Right ventricle myocardium inferior (tissue), 1 donor: ENCODE measurements at regions not wholly inside any gene's neighbourhood (a gene's known extent, or its start where the extent isn't known, plus 50 kb on each side); places are given as distances from the start of the nearest gene placed in this dataset.

Experiments used
- ATAC-seq: fragments of 200-7000 bp; cut with Tn5 transposase; one replicate; pipeline ENCODE4 v1.9.1; 2020; ENCODE audit warnings: mild to moderate bottlenecking, moderate library complexity
- DNase-seq: peaks from one replicate; pipeline ENCODE4 v3.0.0; 2021; ENCODE audit errors: missing footprints
- intact Hi-C: fragments of 100-400 bp; cut with DNase I; formaldehyde crosslinking; loops from one replicate; pipeline ENCODE4 v1.11.0; 2022
- donor health status: DM: no; HTN: yes; CAD: no; lungs with severe emphysema.

DNA sequence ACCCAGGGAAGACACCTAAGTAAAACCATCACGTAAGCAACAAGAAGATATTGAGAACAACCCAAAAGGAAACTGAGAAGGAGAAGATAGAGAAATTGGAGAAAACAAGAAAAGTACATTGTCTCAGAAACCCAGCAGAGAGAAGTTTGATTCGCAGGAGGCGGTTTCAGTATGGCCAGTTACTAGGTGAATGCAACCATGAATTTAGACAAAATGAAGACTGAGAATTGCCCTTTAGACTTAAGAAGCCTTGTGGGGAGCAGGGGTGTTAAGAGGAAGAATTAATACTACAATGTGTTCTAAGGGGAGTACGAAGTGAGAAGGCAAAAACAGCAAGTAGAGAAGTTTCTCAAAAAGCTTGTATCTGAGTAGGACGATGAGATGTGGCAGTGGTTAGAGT is 229.3 kb upstream of the NEIL3 start:
- no peak for DNase-seq
- intact Hi-C loops: no loop called here
- no peak for ATAC-seq

DNA sequence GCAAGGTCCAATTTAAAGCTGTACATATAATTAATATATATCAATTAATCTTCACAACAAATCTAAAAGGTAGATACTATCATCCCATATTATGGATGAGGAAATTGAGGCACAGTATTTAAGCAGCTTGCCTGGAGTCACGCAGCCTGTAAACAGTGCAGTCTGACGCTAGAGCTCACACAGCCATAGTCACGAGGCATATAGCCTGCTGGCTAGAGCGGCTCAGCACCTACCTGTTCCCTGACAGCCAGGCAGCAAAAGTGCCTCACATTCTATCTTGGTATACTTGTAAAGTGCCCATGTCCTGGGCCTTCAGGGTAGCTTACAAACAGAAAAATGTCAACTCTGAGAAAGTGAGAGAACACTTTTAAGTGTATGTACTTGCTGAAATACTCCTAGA is 222.6 kb upstream of the NEIL3 start:
- intact Hi-C loops: no loop called here
- DNase-seq: no peak
- no peak for ATAC-seq

DNA sequence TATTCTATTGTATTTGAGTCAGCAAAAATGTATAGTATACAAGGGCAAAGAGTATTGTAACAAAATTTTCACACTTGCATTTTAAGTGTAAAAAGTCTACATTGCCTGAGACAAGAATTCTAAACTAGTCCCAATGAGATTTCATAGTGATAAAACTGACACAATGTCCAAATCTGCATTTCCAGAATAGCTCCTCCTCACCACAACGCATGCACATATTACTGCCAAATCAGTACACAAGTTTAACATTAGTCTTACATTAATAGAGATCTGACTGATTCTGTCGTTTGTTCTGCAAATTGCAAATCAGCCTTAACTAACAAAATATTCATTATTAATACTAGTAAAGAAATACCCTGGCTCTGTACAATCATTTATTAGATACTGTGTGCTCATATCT is 222.2 kb upstream of the NEIL3 start:
- DNase-seq: no peak
- intact Hi-C loops: no loop called here
- no peak for ATAC-seq

DNA sequence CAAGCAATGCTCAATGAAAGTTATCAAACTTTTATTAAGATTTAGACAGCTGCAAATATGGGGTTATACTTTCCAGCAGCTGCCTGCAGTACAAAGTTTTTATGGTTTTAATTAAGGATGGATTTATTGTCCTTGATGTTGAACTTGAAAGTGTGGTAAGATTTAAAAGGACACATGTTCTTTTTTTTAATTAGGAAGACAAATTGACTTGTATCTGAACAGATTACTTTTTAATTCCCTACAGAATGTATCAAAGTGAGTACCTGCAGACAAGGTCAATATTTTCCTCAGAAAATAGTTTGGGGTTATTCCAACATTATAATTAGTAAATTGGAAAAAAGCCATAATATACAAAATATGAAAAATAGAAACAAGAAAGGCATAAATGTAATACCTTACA is 218.2 kb upstream of the NEIL3 start:
- DNase-seq: no peak
- ATAC-seq: no peak
- intact Hi-C loops: no loop called here

DNA sequence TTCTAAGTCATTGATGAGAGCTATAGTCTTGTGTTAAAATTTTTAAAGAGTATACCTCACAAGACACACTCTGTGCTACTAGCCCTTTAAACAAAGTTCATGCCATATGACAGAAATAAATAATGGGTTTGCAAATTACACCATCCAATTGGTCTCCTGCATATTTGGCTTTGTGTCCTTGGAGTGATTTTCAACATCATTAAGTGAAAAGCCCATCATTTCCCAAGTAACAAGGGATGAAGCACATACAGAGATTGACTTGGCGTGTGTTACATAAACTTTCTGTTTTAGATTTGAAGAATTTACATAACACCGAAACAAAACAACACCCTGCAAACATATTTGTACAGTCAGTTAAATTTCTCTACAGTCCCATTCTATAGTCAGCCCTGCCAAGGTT is 216.9 kb upstream of the NEIL3 start:
- ATAC-seq (no peak), DNase-seq (no peak)
- intact Hi-C loops: no loop called here

DNA sequence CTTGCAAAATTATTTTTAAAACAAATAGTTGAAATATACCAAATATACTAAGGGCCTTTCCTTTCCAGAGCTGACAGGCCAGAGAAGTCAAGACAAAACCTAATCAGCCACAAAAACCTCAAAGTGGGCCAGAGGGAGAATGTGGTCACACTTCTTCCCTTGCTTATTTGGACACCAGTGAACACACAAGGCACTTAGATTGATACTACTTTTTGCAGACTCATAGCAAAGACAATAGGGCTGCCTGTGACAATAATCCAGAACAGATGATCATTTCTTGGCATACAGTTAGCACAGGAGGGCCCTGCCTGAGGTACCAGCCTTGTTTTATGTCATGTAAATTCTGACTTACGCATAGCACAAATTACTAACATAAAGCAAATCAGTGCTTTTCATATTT is 215.7 kb upstream of the NEIL3 start:
- ATAC-seq: no peak
- intact Hi-C loops: no loop called here
- no peak for DNase-seq

DNA sequence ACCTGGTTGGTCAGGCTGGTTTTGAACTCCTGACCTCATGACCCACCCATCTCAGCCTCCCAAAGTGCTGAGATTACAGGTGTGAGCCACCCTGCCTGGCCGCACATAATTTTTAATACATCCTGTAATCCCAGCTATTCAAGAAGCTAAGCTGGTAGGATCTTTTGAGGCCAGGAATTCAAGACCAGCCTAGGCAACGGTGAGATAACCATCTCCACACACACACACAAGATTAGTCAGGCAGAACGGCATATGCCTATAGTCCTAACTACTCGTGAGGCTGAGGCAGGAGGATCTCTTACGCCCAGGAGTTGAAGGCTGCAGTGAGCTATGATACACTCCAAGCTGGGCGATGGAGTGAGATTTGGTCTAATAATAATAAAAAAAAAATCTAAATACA is 212.4 kb upstream of the NEIL3 start:
- ATAC-seq (no peak), DNase-seq (no peak)
- intact Hi-C loops: no loop called here

DNA sequence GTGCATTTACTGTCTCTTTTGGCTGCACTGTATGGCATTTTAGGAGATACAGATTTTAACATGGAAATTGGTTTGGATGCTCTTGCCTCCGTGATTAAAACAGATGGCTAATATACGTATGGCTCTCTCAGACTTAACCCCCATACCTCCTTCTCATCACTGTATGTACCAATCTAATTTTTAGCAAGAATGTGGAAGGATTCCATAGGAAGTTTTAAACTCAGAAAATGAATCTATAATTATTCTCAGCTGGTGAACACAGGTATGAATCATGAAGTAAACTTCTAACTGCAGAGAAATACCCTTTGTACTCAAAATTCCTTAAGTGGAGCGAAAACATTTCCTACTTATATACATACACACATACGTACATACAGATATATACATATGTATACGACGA is 210.5 kb upstream of the NEIL3 start:
- ATAC-seq (no peak), DNase-seq (no peak)
- intact Hi-C loops: no loop called here

DNA sequence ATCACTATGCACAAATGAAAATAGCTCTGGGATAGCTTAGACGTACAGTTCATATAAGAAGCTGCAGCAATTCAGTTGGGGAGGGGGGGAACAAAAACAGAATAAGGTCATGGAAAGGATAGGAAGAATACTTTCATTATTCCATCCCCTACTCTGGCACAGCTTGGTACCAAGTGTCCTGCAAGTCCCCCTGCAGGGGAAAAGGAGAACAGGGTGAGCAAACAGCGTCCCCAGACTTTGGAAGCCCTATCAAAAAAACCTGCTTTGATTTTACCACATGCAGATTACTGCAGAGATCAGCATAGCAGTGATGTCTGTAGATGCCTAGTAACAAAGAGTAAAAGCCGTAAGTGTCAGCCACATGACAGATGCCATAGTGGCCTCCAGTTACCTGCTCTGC is 209.4 kb upstream of the NEIL3 start:
- intact Hi-C loops: no loop called here
- ATAC-seq: no peak

DNA sequence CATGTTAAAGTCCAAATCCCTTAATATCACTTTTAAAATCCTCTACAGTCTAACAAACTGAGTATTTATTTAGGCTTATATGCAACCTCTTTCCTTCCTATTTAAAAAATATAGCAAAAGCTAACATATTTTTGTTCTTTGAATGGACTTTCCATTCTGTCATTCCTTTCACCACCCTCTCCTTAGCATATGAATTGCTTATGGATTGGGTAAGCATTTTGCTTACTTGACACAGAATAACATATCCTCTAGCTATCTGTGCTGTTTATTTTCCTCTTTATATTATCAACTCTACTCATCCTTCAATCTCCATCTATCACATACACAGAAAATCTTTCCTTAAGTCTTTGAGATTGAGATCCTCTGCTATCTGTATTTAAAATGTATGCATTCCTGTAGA is 206.1 kb upstream of the NEIL3 start:
- intact Hi-C loops: no loop called here
- ATAC-seq (no peak), DNase-seq (no peak)

More for the DNA sequence above, 209.4 kb upstream of the NEIL3 start:
- DNase-seq: no peak

DNA sequence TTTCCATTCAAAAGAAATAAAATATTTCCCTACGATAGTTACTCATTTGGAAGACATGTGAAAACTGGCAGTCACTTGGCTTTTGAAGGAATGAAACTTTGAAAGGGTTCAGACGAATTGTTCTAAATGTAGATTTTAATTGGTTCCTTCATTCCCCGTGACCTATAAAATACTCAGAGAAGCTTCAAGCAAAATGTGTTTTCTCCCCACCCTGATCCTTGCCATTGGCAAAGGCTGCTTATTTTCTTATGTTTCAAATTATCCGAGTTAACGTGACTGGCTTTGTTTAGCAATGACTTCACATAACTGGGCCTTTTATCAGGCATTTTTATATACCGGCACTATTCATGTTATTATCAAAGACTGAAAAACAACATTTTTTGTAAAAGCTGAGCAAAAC is 204.1 kb upstream of the NEIL3 start:
- no peak for DNase-seq
- intact Hi-C loops: no loop called here
- ATAC-seq: no peak

DNA sequence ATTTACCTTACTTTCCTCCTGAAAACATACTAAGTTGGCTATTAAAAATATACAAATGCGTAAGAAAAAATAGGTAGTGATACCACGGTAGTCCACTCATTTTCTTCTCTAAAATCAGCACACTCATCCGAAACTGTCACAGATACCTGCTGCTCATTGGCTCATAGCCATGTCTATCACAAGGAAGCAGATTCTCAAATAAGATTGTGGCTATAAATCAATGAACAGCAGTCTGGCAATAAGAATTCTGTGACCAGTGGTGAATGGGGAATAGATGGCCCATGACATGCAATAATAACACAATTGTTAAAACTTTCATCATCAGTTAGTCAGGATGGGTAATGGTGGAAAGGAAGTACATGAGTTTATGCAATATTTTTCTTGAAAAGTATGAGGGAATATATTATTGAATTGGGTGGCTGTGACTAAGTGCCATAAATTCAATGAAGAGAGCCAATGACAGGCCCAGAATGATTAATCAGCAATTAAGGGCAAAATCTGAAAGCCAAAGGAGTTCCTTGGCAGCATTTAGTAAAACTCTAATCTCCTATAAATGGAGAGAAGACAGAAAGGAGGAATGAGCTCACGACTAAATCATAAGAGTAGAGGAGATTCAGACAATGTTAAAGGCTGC is 202.3 kb upstream of the NEIL3 start:
- intact Hi-C loops: no loop called here
- DNase-seq (no peak), ATAC-seq (no peak)

DNA sequence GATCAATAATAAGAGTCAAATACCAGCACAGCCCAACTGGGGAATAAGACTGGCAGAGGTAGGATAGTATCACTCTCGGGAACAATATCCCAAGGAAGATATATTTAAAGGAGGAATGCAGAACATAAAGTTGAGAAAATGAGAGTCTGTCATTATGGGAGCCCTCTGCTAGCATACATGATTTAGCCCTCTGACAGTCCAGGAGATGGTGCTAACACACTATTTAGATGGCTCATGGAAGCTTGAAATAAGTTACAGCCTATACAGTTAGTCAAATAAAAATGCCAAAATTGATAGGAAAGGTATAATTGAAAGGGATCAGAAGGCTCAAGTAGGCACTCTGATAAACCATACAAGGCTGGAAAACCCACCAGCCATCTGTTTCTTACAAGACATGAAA is 201.0 kb upstream of the NEIL3 start:
- ATAC-seq (no peak), DNase-seq (no peak)
- intact Hi-C loops: no loop called here

DNA sequence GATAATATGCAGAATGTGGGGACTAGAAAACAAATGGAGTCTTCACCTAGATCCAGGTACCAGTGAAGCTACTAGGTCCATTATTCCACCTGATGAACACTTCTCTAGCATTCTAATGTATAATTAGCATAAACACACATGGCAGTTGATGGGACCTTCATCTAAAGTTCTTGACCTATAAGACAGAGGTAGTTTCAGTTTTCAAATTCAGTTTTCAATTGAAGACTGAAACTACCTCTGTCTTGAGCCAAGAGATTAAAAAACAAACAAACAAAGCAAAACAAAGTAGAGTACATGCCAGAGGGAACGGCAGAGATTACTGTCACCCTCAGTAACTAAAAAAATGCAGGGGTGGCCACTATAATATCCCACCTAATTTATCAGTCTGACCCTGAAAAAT is 199.9 kb upstream of the NEIL3 start:
- intact Hi-C loops: no loop called here
- no peak for DNase-seq

DNA sequence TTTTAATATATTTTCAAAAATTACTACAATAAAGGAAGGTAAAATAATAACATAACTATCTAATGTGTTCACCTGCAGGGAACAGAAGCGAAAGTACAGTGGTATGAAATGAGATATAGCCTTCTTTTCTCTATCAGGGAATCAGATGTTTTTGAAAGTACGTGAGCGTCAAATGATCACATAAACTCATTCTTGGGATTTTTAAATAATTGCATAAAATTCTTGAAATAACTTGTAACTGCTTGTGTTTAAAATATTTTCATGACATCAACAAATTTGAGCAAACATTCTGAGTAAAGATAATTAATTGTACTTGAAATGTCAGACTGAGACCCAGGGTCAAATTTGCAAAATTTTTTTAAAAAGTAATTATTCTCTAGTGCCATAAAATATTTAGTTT is 193.5 kb upstream of the NEIL3 start:
- DNase-seq: no peak
- ATAC-seq: no peak
- intact Hi-C loops: no loop called here

More for the DNA sequence above, 199.9 kb upstream of the NEIL3 start:
- ATAC-seq: no peak

DNA sequence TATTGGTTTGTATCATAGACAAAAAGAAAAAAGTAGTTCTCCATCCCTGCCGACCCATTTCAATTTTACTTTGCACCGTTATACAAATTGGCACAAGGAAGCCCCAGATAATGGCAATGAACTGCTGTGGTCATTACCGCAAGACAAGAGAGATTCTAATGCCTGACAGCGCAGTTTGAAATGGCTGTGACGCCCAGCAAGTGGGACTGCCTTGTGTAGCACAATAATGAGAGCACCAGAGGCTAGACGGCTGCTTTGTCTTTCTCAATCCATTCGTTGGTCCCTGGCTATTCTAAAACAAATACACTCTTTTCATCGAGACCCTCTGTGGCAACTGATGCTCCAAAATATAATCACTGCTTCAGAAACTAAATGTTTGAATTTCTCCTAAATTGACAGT is 192.4 kb upstream of the NEIL3 start:
- DNase-seq: no peak
- no peak for ATAC-seq
- intact Hi-C loops: no loop called here

DNA sequence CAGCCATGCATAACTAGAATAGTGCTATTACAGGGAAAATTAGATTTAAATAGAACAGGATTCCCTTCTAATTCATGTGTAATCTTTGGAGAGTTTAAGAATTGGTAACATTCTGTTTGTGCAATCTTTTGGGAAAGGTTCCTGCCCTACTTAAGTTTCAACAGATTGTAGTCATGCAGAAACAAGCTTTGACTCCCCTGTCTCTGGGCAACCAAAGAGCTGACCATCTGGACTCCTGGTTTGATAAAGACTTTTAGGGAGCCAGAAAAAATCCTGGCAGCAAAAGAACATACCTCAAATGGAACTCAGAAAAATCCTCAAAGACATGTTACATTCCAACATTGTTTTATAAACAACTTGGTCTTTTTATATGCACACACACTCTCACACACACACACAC is 191.1 kb upstream of the NEIL3 start:
- intact Hi-C loops: no loop called here
- ATAC-seq (peak; percentile 94), DNase-seq (no peak)

DNA sequence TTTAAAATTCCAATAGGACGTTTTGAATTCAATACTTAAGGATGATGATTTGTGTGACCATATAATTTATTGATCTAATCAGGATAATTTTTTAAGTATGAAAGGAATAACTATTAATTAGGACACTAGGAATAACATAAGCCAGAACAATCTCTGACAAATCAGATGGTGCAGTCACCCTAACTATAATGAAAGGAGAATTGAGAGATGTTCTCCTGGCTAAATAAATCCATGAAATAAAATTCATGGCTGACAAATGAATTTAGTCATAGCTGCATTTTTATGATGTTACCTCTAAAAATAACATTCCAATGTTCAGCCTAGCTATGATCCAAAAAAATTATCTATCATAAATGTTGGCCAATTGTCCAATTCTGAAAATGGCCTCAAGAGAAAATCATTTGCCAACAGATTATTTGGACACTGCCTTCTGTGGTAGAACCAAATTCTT is 190.6 kb upstream of the NEIL3 start:
- ATAC-seq (peak; percentile 59), DNase-seq (no peak)
- intact Hi-C loops: no loop called here

DNA sequence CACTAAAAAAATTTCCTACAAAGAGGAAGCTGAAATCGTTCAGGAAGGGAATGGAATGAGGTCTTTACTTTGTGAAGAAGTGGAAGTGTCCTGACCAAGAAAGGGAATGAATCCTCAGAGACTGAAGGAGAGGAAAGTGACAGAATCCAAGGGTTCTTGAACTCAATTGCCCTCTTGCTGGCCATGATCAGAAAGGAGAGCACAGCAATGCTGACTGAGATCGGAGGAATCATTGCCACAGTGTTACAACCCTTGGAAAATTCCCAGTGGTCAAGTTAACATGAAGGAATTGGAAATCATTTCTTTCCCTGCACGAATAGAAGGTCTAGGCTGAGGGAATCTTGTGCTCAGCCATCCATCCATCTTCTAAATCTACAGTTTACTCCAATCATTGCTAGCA is 190.0 kb upstream of the NEIL3 start:
- DNase-seq: no peak
- intact Hi-C loops: no loop called here
- peak; percentile 60 for ATAC-seq

DNA sequence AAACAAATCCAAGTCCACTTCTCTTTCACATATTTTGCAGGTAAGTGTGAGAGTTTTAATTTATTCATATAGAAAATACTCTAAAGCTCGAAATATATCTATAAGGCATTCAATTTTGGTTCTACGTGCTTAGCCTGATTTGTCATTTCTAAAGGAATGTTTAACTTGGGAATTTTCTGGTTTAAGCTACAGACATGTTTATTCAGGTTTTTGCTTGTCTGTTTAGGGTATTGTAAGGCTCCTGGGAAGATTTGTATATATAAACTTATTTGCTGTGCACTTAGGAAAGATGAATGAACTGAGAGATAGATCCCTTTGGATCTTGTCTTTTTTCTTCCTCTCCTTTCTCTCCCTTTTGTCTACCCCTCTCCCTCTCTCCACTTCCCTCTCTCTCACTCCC is 185.9 kb upstream of the NEIL3 start:
- ATAC-seq (no peak), DNase-seq (no peak)
- intact Hi-C loops: no loop called here

DNA sequence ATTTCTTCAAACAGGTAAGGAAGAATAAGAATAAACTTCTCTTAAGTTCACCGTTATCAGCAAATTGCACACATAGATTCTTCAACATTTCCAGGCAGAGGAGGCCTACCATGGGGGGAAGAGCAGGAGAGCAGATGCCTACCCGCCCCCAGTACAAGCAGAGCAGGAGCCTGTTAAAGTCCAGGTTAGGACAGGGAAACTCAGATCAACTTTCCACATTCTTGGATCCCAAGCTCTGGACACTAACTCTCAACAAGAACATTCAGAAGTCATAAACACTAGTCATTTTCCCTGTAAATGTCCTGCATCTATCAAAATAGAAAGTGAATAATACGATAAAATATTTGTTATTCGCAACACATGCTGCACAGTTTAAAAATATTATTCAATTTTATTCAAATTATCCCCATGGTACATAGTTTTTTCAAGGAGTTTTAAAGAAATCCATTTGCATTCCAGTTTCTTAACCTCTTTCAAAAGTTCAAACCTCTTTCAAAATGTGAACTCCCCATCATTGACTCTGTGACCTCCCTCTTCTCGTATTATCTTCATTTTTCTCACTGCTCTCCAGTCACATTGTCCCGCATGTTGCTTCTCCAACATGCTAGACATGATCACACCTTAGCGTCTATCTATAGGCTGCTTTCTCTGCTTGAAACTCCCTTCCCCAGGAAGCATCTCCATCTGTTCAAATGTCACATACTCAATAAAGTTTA is 185.2 kb upstream of the NEIL3 start:
- intact Hi-C loops: no loop called here
- no peak for ATAC-seq
- no peak for DNase-seq
